ENCODE measurements at regions not wholly inside any gene's neighbourhood (a gene's known extent, or its start where the extent isn't known, plus 50 kb on each side); places are given as distances from the start of the nearest gene placed in this dataset.

- TF ChIP-seq CTCF (IDR thresholded peaks at IDR 0.05; ENCODE audit: low read depth, low read length) = no peak
- in situ Hi-C loops (cut with HindIII; ENCODE audit: low sequenced_read_pairs) = no loop called here
- no peak overlapping the region for H3K4me3 ChIP-seq (ENCODE audit: low read depth, low read length)
- DNase-seq (ENCODE audit: low read depth, low spot score) = no peak
Observed at GRCh38 chr9:134242706-134243105, 78.3 kb upstream of the RNU6ATAC start.

- DNase-seq (ENCODE audit: low read depth, low spot score) = no peak
- in situ Hi-C loops (cut with HindIII; ENCODE audit: low sequenced_read_pairs) = no loop called here
- no peak overlapping the region for H3K4me3 ChIP-seq (ENCODE audit: low read depth, low read length)
- TF ChIP-seq CTCF (IDR thresholded peaks at IDR 0.05; ENCODE audit: low read depth, low read length) = no peak
Observed at GRCh38 chr9:134243778-134244467, 79.6 kb upstream of the RNU6ATAC start.

- no peak overlapping the region for H3K4me3 ChIP-seq (ENCODE audit: low read depth, low read length)
- in situ Hi-C loops (cut with HindIII; ENCODE audit: low sequenced_read_pairs) = no loop called here
- TF ChIP-seq CTCF (IDR thresholded peaks at IDR 0.05; ENCODE audit: low read depth, low read length) = no peak
- DNase-seq (ENCODE audit: low read depth, low spot score) = no peak
Observed at GRCh38 chr9:134245179-134245578, 80.8 kb upstream of the RNU6ATAC start.

- no peak overlapping the region for H3K4me3 ChIP-seq (ENCODE audit: low read depth, low read length)
- no peak for DNase-seq (ENCODE audit: low read depth, low spot score)
- no peak for TF ChIP-seq CTCF (IDR thresholded peaks at IDR 0.05; ENCODE audit: low read depth, low read length)
- in situ Hi-C loops (cut with HindIII; ENCODE audit: low sequenced_read_pairs) = no loop called here
Observed at GRCh38 chr9:134247918-134248631, 78.2 kb upstream of the RXRA start.

- in situ Hi-C loops (cut with HindIII; ENCODE audit: low sequenced_read_pairs) = no loop called here
Observed at GRCh38 chr9:134251296-134252069, 74.8 kb upstream of the RXRA start.

More at GRCh38 chr9:134251296-134252069, 74.8 kb upstream of the RXRA start:
- TF ChIP-seq CTCF (IDR thresholded peaks at IDR 0.05; ENCODE audit: low read depth, low read length) = no peak
- no peak overlapping the region for H3K4me3 ChIP-seq (ENCODE audit: low read depth, low read length)
- DNase-seq (ENCODE audit: low read depth, low spot score) = no peak
